ENCODE measurements at regions not wholly inside any gene's neighbourhood (a gene's known extent, or its start where the extent isn't known, plus 50 kb on each side); places are given as distances from the start of the nearest gene placed in this dataset.

GRCh38 chr2:173598525-173598924 lies 243.9 kb downstream of the CDCA7 start:
- Histone ChIP-seq H3K9me3 (ENCODE audit: control insufficient read depth, low read length) (peaks cover 2% of the 10 kb centered on the region), H3K4me1 (ENCODE audit: control insufficient read depth, insufficient read depth, low read length) (no peaks in the 10 kb centered on the region), H3K36me3 (ENCODE audit: control insufficient read depth, insufficient read depth, low read length) (no peaks in the 10 kb centered on the region), H3K4me3 (ENCODE audit: low read length) (no peak overlapping the region), H3K27me3 (ENCODE audit: control insufficient read depth, insufficient read depth, low read length, poor library complexity, severe bottlenecking) (no peaks in the 10 kb centered on the region), H3K27ac (ENCODE audit: low read depth, low read length) (no peak overlapping the region), H3K9ac (ENCODE audit: extremely low read depth, low read length, poor library complexity, severe bottlenecking) (no peak overlapping the region)
- Mint-ChIP-seq H3K9me3 (peaks cover 11% of the 10 kb centered on the region), H3K27ac (no peak overlapping the region), H3K27me3 (ENCODE audit: insufficient read depth) (no peaks in the 10 kb centered on the region), H3K4me3 (no peak overlapping the region), H3K36me3 (ENCODE audit: low read depth) (peaks cover 1% of the 10 kb centered on the region), H3K4me1 (no peaks in the 10 kb centered on the region)
- DNase-seq: no peak
- no peak for TF ChIP-seq CTCF (conservative IDR thresholded peaks at IDR 0.05)

GRCh38 chr2:173599821-173600359 lies 245.2 kb downstream of the CDCA7 start:
- H3K27ac ChIP-seq (ENCODE audit: low read depth, low read length): no peak overlapping the region
- 83 to 100% methylated on average over 2 to 5 of the region's 5 CpGs for WGBS, 2 experiments (ENCODE audit: insufficient coverage in 1 of 2, insufficient read length in 1 of 2)
- no peak for DNase-seq
- TF ChIP-seq CTCF (conservative IDR thresholded peaks at IDR 0.05): no peak
- no peaks in the 10 kb centered on the region for H3K4me1 ChIP-seq (ENCODE audit: control insufficient read depth, insufficient read depth, low read length)
- Mint-ChIP-seq H3K27me3 (ENCODE audit: insufficient read depth) (no peaks in the 10 kb centered on the region), H3K27ac (no peak overlapping the region), H3K4me1 (no peaks in the 10 kb centered on the region), H3K4me3 (no peak overlapping the region), H3K36me3 (ENCODE audit: low read depth) (no peaks in the 10 kb centered on the region), H3K9me3 (no peaks in the 10 kb centered on the region)
- H3K27me3 ChIP-seq (ENCODE audit: control insufficient read depth, insufficient read depth, low read length, poor library complexity, severe bottlenecking): no peaks in the 10 kb centered on the region
- H3K36me3 ChIP-seq (ENCODE audit: control insufficient read depth, insufficient read depth, low read length): no peaks in the 10 kb centered on the region
- no peak overlapping the region for H3K9ac ChIP-seq (ENCODE audit: extremely low read depth, low read length, poor library complexity, severe bottlenecking)
- H3K4me3 ChIP-seq (ENCODE audit: low read length): no peak overlapping the region
- H3K9me3 ChIP-seq (ENCODE audit: control insufficient read depth, low read length): no peaks in the 10 kb centered on the region

- no peak for TF ChIP-seq CTCF (conservative IDR thresholded peaks at IDR 0.05)
- Mint-ChIP-seq H3K36me3 (ENCODE audit: low read depth) (no peaks in the 10 kb centered on the region), H3K4me3 (no peak overlapping the region), H3K27me3 (ENCODE audit: insufficient read depth) (no peaks in the 10 kb centered on the region), H3K9me3 (no peaks in the 10 kb centered on the region), H3K27ac (no peak overlapping the region), H3K4me1 (no peaks in the 10 kb centered on the region)
- Histone ChIP-seq H3K9ac (ENCODE audit: extremely low read depth, low read length, poor library complexity, severe bottlenecking) (no peak overlapping the region), H3K27ac (ENCODE audit: low read depth, low read length) (no peak overlapping the region), H3K4me1 (ENCODE audit: control insufficient read depth, insufficient read depth, low read length) (no peaks in the 10 kb centered on the region), H3K9me3 (ENCODE audit: control insufficient read depth, low read length) (no peaks in the 10 kb centered on the region), H3K27me3 (ENCODE audit: control insufficient read depth, insufficient read depth, low read length, poor library complexity, severe bottlenecking) (no peaks in the 10 kb centered on the region), H3K36me3 (ENCODE audit: control insufficient read depth, insufficient read depth, low read length) (no peaks in the 10 kb centered on the region), H3K4me3 (ENCODE audit: low read length) (no peak overlapping the region)
- no peak for DNase-seq
- 98 to 100% methylated on average over 3 to 6 of the region's 6 CpGs for WGBS, 2 experiments (ENCODE audit: insufficient coverage in 1 of 2, insufficient read length in 1 of 2)
These were observed 247.6 kb downstream of the CDCA7 start for GRCh38 chr2:173602153-173602795.
